Tibial nerve (tissue), 4 donors: ENCODE measurements at regions not wholly inside any gene's neighbourhood (a gene's known extent, or its start where the extent isn't known, plus 50 kb on each side); places are given as distances from the start of the nearest gene placed in this dataset.

Experiments used
- CTCF ChIP-seq, 5 experiments: fragments of 200-600 bp in 3 of 5; fragments of 450-650 bp in 2 of 5; sonication (generic) in 3 of 5; IDR thresholded peaks; one replicate each; pipeline ENCODE4 v1.5.1; 2016 to 2019; ENCODE audit warnings: antibody characterized with exemption in 5 of 5, mild to moderate bottlenecking in 3 of 5, moderate library complexity in 2 of 5
- EP300 ChIP-seq, 2 donors: sonication (generic); formaldehyde crosslinking; IDR thresholded peaks; one replicate each; pipeline ENCODE4 v1.6.1; 2017; ENCODE audit warnings: antibody characterized with exemption in 2 of 2, mild to moderate bottlenecking in 1 of 2

DNA sequence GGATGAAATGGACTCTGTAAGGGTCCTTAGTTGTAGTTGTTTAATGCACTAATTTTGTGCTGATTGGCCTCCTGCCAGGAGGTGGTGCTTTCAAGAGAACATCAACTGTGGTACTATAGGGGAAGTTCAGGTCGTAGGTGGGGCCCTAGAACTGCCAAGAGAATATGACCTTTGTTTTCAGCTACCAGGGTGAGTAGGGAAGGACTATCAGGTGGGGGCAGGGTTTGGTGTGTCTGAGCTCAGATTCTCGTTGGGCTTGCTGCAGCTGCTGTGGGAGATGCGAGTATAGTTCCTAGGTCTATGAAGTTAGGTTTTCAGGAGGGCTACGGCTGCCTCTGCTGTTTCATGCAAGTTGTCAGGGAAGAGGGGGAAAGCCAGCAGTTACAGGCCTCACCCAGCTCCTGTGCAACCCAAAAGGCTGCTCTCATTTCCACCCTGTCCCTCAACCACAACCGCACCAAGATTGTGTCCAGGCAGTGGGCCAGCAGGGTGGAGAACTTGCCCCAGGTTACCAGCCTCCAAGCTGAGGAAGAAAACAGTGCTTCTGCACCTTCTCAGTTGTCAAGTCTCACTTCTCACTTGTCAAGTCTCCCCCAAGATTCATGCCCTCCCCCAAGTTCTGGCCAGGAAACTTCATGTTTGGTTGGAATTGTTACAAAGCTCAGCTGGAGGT lies 626.5 kb upstream of the MAP3K7 start:
- TF ChIP-seq CTCF (IDR thresholded peaks at IDR 0.05), result no peak
- no peak for TF ChIP-seq EP300 (IDR thresholded peaks at IDR 0.05)
